ENCODE measurements at regions not wholly inside any gene's neighbourhood (a gene's known extent, or its start where the extent isn't known, plus 50 kb on each side); places are given as distances from the start of the nearest gene placed in this dataset.

- ChIA-PET POLR2A (no interaction called here), CTCF (no interaction called here)
- no peak overlapping the region for H3K4me3 Mint-ChIP-seq
- H3K4me1 Mint-ChIP-seq, result no peaks in the 10 kb centered on the region
- H3K27ac Mint-ChIP-seq, result no peak overlapping the region
- peaks cover 5% of the 10 kb centered on the region for H3K27me3 Mint-ChIP-seq (ENCODE audit: low read depth)
- no peak for ATAC-seq
- no peak for DNase-seq (ENCODE audit: low spot score)
- H3K36me3 Mint-ChIP-seq, result no peaks in the 10 kb centered on the region
- no peak for TF ChIP-seq RELA (CRISPR knock-in tag; IDR thresholded peaks at IDR 0.05; ENCODE audit: borderline replicate concordance)
- TF ChIP-seq SMAD4 (CRISPR knock-in tag; IDR thresholded peaks at IDR 0.05), result no peak
- no peak for TF ChIP-seq ZNF416 (CRISPR knock-in tag; IDR thresholded peaks at IDR 0.05)
- no peak for TF ChIP-seq OVOL2 (CRISPR knock-in tag; IDR thresholded peaks at IDR 0.05; ENCODE audit: borderline replicate concordance)
- H3K9me3 Mint-ChIP-seq, result no peaks in the 10 kb centered on the region
These were observed 376.2 kb upstream of the LARGE1 start for GRCh38 chr22:34296461-34296860.

DNA sequence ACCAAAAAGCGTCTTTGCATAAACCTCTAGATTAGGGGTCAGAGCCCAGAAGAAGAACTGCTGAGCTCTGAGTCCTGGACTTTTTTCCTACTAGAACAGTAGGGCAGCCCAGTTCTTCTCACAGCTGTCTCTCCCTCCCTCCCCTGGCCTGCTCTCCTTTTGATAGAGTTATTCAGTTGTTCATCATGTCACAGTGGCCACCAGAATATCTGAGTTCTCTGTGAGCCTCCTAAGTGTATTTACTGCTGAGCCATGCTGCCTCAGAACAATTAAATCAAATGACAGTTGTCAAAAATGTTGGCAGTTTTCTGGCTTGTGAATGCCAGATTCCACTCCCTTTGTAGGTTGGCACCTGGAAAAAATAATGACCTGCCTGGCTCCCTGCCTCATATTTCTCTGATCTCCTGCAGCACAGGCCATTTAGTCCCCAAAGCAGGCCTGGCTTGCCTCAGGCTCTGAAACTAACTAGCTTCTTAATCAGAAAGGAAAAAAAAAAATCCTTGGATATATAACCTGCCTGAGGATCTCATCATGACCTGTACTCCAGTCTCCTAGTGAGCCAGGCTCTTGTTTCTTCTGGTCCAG lies 377.4 kb upstream of the LARGE1 start:
- no peak for ATAC-seq
- no peak for DNase-seq (ENCODE audit: low spot score)
- Mint-ChIP-seq H3K9me3 (no peaks in the 10 kb centered on the region), H3K27ac (no peak overlapping the region), H3K27me3 (ENCODE audit: low read depth) (peaks cover 5% of the 10 kb centered on the region), H3K4me1 (no peaks in the 10 kb centered on the region), H3K4me3 (no peak overlapping the region), H3K36me3 (no peaks in the 10 kb centered on the region)
- CTCF ChIA-PET, result no interaction called here
- POLR2A ChIA-PET, result no interaction called here
- TF ChIP-seq FOXJ3 (CRISPR knock-in tag; IDR thresholded peaks at IDR 0.05; ENCODE audit: borderline replicate concordance), result no peak
- no peak for TF ChIP-seq NFYB (CRISPR knock-in tag; conservative IDR thresholded peaks at IDR 0.05; ENCODE audit: low read depth)
- TF ChIP-seq, protein P1, sequence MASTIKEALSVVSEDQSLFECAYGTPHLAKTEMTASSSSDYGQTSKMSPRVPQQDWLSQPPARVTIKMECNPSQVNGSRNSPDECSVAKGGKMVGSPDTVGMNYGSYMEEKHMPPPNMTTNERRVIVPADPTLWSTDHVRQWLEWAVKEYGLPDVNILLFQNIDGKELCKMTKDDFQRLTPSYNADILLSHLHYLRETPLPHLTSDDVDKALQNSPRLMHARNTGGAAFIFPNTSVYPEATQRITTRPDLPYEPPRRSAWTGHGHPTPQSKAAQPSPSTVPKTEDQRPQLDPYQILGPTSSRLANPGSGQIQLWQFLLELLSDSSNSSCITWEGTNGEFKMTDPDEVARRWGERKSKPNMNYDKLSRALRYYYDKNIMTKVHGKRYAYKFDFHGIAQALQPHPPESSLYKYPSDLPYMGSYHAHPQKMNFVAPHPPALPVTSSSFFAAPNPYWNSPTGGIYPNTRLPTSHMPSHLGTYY (CRISPR knock-in tag; IDR thresholded peaks at IDR 0.05), result no peak
- no peak for TF ChIP-seq STAT6 (CRISPR knock-in tag; conservative IDR thresholded peaks at IDR 0.05; ENCODE audit: low read depth)
- TF ChIP-seq, protein P2, sequence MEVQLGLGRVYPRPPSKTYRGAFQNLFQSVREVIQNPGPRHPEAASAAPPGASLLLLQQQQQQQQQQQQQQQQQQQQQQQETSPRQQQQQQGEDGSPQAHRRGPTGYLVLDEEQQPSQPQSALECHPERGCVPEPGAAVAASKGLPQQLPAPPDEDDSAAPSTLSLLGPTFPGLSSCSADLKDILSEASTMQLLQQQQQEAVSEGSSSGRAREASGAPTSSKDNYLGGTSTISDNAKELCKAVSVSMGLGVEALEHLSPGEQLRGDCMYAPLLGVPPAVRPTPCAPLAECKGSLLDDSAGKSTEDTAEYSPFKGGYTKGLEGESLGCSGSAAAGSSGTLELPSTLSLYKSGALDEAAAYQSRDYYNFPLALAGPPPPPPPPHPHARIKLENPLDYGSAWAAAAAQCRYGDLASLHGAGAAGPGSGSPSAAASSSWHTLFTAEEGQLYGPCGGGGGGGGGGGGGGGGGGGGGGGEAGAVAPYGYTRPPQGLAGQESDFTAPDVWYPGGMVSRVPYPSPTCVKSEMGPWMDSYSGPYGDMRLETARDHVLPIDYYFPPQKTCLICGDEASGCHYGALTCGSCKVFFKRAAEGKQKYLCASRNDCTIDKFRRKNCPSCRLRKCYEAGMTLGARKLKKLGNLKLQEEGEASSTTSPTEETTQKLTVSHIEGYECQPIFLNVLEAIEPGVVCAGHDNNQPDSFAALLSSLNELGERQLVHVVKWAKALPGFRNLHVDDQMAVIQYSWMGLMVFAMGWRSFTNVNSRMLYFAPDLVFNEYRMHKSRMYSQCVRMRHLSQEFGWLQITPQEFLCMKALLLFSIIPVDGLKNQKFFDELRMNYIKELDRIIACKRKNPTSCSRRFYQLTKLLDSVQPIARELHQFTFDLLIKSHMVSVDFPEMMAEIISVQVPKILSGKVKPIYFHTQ (CRISPR knock-in tag; IDR thresholded peaks at IDR 0.05), result no peak
- TF ChIP-seq GTF2I (CRISPR knock-in tag; conservative IDR thresholded peaks at IDR 0.05), result no peak
- TF ChIP-seq GRHL2 (CRISPR knock-in tag; IDR thresholded peaks at IDR 0.05; ENCODE audit: insufficient replicate concordance, severe bottlenecking), result no peak
- TF ChIP-seq, protein P3, sequence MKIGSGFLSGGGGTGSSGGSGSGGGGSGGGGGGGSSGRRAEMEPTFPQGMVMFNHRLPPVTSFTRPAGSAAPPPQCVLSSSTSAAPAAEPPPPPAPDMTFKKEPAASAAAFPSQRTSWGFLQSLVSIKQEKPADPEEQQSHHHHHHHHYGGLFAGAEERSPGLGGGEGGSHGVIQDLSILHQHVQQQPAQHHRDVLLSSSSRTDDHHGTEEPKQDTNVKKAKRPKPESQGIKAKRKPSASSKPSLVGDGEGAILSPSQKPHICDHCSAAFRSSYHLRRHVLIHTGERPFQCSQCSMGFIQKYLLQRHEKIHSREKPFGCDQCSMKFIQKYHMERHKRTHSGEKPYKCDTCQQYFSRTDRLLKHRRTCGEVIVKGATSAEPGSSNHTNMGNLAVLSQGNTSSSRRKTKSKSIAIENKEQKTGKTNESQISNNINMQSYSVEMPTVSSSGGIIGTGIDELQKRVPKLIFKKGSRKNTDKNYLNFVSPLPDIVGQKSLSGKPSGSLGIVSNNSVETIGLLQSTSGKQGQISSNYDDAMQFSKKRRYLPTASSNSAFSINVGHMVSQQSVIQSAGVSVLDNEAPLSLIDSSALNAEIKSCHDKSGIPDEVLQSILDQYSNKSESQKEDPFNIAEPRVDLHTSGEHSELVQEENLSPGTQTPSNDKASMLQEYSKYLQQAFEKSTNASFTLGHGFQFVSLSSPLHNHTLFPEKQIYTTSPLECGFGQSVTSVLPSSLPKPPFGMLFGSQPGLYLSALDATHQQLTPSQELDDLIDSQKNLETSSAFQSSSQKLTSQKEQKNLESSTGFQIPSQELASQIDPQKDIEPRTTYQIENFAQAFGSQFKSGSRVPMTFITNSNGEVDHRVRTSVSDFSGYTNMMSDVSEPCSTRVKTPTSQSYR (CRISPR knock-in tag; IDR thresholded peaks at IDR 0.05), result no peak
- TF ChIP-seq TCF7 (CRISPR knock-in tag; IDR thresholded peaks at IDR 0.05; ENCODE audit: low read depth), result no peak
- TF ChIP-seq, protein P4, sequence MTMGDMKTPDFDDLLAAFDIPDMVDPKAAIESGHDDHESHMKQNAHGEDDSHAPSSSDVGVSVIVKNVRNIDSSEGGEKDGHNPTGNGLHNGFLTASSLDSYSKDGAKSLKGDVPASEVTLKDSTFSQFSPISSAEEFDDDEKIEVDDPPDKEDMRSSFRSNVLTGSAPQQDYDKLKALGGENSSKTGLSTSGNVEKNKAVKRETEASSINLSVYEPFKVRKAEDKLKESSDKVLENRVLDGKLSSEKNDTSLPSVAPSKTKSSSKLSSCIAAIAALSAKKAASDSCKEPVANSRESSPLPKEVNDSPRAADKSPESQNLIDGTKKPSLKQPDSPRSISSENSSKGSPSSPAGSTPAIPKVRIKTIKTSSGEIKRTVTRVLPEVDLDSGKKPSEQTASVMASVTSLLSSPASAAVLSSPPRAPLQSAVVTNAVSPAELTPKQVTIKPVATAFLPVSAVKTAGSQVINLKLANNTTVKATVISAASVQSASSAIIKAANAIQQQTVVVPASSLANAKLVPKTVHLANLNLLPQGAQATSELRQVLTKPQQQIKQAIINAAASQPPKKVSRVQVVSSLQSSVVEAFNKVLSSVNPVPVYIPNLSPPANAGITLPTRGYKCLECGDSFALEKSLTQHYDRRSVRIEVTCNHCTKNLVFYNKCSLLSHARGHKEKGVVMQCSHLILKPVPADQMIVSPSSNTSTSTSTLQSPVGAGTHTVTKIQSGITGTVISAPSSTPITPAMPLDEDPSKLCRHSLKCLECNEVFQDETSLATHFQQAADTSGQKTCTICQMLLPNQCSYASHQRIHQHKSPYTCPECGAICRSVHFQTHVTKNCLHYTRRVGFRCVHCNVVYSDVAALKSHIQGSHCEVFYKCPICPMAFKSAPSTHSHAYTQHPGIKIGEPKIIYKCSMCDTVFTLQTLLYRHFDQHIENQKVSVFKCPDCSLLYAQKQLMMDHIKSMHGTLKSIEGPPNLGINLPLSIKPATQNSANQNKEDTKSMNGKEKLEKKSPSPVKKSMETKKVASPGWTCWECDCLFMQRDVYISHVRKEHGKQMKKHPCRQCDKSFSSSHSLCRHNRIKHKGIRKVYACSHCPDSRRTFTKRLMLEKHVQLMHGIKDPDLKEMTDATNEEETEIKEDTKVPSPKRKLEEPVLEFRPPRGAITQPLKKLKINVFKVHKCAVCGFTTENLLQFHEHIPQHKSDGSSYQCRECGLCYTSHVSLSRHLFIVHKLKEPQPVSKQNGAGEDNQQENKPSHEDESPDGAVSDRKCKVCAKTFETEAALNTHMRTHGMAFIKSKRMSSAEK (CRISPR knock-in tag; IDR thresholded peaks at IDR 0.05; ENCODE audit: borderline replicate concordance), result no peak
- TF ChIP-seq NR2C2 (CRISPR knock-in tag; IDR thresholded peaks at IDR 0.05), result no peak
- no peak for TF ChIP-seq RORB (CRISPR knock-in tag; IDR thresholded peaks at IDR 0.05)
- TF ChIP-seq ATF2 (CRISPR knock-in tag; IDR thresholded peaks at IDR 0.05; ENCODE audit: borderline replicate concordance, low read depth), result no peak

Data from WTC11 (cell line).